GM21423 (cell line): ENCODE measurements at regions not wholly inside any gene's neighbourhood (a gene's known extent, or its start where the extent isn't known, plus 50 kb on each side); places are given as distances from the start of the nearest gene placed in this dataset.
A peak's percentile ranks its signal among the peaks of the same experiment; 100 is the strongest.
"Not testable (repeated sequence)": the region's sequence is repeated elsewhere in the genome, so short reads cannot be mapped to it uniquely, and the experiment has no call there.

Experiments
- ATAC-seq: cut with Tn5 transposase; IDR thresholded peaks from one replicate; pipeline ENCODE4 v1.9.1; 2021; ENCODE audit warnings: mild to moderate bottlenecking, moderate library complexity; ENCODE audit not compliant: unreplicated experiment

DNA sequence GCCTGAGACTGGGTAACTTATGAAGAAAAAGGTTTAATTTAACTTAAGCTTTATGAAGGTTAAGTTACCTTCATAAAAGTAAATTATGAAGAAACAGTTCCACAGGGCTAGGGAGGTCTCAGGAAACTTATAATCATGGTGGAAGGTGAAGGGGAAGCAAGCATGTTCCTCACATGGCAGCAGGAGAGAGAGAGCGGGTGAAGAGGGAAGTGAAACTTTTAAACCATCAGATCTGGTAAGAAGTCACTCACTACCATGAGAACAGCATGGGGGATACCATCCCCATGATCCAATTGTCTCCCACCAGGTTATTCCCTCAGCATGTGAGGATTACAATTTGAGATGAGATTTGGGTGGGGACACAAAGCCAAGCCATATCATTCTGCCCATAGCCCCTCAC lies 944.7 kb upstream of the NDST4 start:
- ATAC-seq = peak; percentile 49

- ATAC-seq = no peak
These were observed 942.7 kb upstream of the NDST4 start for GRCh38 chr4:116055857-116056827.

GRCh38 chr4:116027311-116027710 lies 913.9 kb upstream of the NDST4 start:
- no peak for ATAC-seq

DNA sequence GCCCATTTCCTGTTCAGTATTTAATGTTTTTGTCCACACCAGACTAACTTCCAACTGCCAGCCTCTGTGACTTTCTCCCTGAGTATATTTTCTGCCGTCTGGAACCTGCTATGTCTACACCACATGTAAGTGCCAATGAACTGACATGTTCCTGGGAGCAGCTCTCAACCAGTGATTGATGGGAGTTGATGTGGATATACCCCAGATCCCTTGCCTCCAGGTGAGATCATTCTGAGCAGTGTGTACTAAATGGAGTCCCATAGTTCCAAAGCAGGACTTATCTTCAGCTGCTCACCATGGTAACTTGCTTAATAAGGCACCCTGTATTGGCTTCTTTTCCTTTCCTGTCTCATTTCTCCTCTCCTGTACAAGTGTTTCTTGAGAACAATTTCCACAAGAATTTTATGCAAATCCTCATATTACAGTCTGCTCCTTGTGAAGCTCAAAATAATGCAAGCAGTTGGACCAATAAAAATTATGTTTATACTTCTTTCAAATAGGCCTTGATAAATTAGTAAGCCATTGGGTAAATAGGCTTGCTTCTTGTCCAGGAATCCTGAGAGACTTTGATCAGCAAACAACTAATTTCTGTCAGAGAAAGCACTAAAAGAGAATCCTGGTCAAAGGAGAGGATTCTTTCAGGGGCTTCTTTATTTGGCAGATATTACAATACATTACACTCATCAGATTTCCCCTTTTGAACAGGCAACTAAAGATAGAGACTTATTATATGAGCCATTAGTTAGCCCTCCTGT lies 911.7 kb upstream of the NDST4 start:
- no peak for ATAC-seq

DNA sequence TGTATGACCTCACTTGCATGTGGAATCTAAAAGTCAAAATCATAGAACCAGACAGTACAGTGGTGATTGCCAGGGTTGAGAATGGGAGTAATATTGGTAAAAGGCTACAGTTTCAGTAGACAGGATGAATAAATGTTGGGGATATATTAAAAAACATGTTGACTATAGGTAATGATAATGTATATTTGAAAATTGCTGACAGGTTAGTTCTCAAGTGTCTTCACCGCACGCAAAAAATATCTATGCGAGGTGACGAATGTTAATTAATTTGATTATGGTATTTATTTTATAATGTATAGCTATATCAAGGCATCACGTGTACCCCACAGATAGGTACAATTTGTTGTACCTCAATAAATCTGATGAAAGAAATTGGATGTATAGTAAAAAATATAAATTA lies 909.6 kb upstream of the NDST4 start:
- no peak for ATAC-seq

DNA sequence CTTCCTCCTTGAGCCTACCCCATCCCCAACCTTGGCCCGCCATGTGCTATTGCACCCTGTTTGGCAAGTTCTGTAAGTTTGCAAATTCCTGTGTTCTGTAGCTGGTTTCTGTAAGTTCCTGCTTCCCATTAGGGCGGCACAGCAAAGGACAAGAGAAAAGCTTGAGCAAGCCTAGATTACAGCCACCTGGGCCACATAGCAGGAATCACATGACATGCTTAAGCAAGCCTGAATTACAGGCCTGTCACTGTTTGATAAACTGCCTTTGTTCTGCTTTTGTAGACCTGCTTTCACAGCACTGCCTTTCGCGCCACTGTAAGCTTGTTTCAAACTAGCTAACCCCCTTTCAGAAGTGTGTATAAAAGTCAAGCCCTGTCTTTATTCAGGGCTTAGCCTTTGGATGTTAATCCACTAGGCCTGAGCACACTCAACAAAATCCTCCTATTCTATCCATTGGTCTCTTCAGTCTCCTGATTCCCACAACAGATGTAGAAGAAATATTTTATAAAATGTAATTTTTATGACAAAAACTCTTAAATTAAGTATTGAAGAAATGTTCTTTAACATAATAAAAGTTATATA lies 906.8 kb upstream of the NDST4 start:
- ATAC-seq = no peak

GRCh38 chr4:116018831-116019230 lies 905.4 kb upstream of the NDST4 start:
- no peak for ATAC-seq

GRCh38 chr4:116016201-116016600 lies 902.8 kb upstream of the NDST4 start:
- ATAC-seq = no peak

- no peak for ATAC-seq
These were observed 902.1 kb upstream of the NDST4 start for GRCh38 chr4:116015549-116015948.

DNA sequence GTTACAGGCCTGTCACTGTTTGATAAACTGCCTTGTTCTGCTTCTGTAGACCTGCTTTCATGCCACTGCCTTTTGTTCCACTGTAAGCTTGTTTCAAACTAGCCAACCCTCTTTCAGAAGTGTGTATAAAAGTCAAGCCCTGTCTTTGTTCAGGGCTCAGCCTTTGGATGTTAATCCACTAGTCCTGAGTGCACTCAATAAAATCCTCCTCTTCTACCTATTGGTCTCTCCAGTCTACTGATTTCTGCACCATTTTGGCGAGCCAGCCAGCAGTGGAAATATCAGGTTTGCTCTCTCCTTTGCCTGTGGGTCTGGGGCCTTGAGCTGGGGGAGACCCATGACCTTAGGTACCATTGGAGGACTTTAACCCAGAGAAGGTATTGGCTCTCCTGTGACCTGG lies 901.6 kb upstream of the NDST4 start:
- no peak for ATAC-seq

DNA sequence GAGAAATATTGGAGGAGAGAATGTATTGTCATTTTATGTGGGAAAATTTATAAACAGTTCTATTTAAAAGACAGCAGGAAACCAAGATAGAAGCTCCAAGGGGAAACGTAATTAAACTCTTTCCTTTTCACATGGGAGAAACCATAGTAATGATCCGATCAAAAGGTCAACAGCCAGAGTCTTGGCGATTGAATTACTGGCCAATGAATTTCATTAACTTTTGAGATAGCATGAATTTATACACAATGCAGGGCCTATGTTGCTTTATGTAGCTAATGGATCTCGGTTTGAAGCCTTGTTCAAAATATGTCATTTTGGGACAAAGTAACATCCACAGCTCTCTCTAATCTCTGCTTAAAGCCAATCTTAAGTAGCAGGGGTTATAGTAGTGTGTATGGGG lies 897.5 kb upstream of the NDST4 start:
- no peak for ATAC-seq

GRCh38 chr4:116005806-116006088 lies 892.3 kb upstream of the NDST4 start:
- ATAC-seq = no peak

DNA sequence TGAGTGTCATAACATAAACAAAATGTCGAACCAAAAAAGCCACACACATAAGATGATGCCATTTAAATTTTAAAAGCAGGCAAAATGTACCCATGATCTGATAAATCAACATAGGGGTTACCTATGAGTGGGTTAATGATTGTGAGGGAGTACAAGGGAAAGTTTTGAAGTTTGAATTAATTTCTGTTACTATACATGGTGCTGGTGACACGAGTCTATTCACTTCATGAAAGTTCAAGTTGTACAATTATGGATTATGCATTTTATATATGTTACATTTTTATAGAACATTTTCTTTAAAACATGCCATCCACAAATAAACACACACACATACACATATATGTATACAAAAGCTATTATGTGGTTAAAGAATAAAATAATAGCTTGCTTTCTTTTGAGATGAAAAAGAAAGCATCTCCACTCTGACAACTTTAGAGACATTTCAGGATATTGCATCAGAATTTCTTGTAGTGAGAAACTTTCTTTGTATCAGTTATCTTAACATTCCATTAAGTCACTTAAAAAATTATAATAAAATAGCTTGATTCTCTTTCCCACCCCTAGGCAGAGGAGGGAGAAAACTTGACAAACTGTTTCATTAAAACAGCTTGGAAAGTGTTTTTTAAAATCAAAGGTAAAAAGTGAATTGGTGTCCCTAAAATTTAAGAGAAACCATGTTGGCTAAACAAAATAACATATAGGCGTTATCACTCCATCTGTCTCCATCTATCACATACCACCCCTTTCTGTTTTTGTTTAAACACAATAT lies 891.8 kb upstream of the NDST4 start:
- ATAC-seq = no peak

- ATAC-seq = no peak
These were observed 887.9 kb upstream of the NDST4 start for GRCh38 chr4:116001291-116001690.

DNA sequence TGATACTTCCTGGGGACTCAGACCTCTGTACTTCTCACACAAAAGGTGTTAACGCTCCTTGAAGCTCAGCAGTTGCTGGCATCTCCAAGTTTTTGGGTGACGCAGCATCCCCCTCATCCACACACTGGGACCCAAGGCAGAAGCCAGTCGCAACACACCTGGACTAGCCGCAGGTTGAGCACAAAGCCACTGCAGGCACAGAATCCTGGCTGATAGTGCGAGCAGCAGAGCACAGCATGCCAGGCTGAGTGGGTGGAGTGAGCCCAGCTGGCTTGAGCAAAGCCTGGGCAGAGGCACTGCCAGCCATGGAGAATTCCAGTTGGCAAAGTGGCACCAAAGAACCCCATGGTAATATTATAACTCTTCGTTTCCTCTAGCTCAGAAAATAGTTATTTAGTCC lies 873.2 kb upstream of the NDST4 start:
- no peak for ATAC-seq

- ATAC-seq = not testable (repeated sequence)
These were observed 862.1 kb upstream of the NDST4 start for GRCh38 chr4:115975421-115976001.

DNA sequence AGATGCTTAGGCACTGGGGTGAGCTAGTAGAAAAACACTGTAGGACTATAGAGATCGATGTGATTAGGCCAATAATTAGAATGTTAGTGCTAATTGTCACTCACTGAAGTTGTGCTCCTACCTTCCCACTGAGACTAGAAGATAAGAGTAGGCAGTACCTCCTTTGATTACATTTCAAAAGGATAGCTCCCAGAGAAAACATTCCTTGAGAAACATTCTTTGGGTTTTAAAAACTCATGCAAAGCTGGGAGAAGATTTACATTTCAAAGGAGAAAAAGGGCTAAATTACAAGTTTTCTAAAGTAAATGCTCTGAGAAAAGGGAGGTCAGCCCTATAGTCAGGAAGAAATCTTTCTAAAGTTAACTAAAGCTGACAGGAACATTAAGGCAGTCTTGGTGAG lies 860.3 kb upstream of the NDST4 start:
- no peak for ATAC-seq

DNA sequence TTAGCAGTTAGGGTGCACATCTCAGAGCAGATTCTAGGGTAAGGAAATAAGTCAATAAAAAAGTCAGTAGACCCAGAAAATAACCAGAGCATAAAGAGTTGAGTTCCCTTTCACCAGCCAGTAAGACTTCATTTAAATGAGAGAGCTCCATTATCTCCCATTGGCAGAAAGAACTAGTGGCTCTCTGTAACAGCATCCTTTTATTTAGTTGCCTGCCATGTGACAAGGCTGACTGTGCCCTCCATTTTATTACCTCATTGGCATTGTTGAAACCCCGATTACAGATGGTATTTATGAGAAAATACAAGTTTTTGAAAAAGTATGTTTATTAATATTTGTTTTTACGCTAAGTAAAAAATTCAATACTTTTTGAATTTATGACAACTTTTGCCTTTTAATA lies 859.5 kb upstream of the NDST4 start:
- no peak for ATAC-seq

DNA sequence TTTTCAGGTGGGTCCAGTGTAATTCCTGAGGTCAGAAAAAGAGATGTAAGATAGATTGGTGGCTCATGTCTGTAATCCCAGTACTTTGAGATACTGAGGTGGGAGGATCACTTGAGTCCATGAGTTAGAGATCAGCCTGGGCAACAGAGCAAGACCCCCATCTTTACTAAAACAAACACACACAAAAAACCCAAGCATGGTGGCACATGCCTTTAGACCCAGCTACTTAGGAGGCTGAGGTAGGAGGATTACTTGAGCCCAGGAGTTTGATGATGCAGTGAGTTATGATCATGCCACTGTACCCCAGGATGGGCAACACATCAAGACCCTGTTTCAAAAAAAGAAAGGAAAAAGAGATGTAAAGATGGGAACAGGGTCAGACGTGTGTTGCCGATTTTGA lies 857.4 kb upstream of the NDST4 start:
- no peak for ATAC-seq

DNA sequence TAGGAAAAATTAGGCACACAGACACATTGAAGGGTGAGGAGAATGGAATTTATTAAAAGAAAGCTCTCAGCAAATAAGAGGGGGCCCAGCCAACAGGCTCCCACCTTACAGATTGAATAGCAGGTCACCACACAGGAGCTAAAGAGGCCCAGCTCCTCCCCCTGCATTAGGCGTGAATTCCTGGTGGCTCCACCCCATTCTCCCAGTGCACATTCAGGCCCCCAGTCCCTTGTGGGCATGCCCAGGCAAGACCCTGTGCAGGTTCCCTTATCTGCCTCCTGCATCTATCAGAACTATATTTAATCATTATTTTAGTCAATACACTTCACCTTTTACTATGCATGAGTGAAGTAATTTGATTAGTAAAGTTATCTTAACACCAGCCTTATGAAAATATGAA lies 856.3 kb upstream of the NDST4 start:
- no peak for ATAC-seq

DNA sequence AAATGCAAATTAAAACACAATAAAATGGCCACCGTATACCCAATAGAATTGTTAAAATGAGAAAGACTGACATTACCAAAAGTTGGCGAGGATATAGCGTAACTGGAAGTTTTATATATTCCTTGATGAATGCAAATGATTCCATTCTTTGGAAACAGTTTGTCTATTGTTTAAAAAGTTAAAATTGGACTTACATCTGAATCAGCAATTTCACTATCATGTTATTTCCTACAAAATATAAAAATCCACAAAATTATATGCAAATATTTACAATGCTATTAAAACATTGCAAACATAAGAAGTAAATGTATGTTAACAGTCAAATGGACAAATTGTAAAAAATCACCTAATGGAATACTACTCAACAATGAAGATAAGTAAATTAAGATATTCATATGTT lies 852.2 kb upstream of the NDST4 start:
- ATAC-seq = no peak
